Smooth muscle cell (in vitro differentiated cells): ENCODE measurements at regions not wholly inside any gene's neighbourhood (a gene's known extent, or its start where the extent isn't known, plus 50 kb on each side); places are given as distances from the start of the nearest gene placed in this dataset.

Experiments used
- DNase-seq: peaks from one replicate; lab custom pipeline; 2025; ENCODE audit not compliant: unreplicated experiment; lab: John Stamatoyannopoulos, UW
- H2AFZ ChIP-seq: fragments of 200-600 bp; sonication (generic); 2 replicates; pipeline ENCODE4 v1.6.0; 2016; ENCODE audit warnings: antibody characterized with exemption, low read depth, mild to moderate bottlenecking
- H3F3A ChIP-seq: fragments of 200-600 bp; sonication (generic); 2 replicates; pipeline ENCODE4 v1.6.0; 2017; ENCODE audit warnings: antibody characterized with exemption, low read depth
- H3K27ac ChIP-seq: fragments of 200-600 bp; sonication (generic); 2 replicates; pipeline ENCODE4 v1.5.1; 2016; ENCODE audit warnings: low read depth, mild to moderate bottlenecking
- H3K27me3 ChIP-seq: fragments of 200-600 bp; sonication (generic); 2 replicates; pipeline ENCODE4 v1.6.1; 2016; ENCODE audit warnings: low read depth, mild to moderate bottlenecking
- H3K36me3 ChIP-seq: fragments of 200-600 bp; sonication (generic); 2 replicates; pipeline ENCODE4 v1.5.1; 2016; ENCODE audit warnings: low read depth
- H3K4me1 ChIP-seq: fragments of 200-600 bp; sonication (generic); 2 replicates; pipeline ENCODE4 v1.5.1; 2016; ENCODE audit warnings: low read depth
- H3K4me2 ChIP-seq: fragments of 200-600 bp; sonication (generic); 2 replicates; pipeline ENCODE4 v1.6.0; 2016; ENCODE audit warnings: mild to moderate bottlenecking
- H3K4me3 ChIP-seq: fragments of 200-600 bp; sonication (generic); 2 replicates; pipeline ENCODE4 v1.5.1; 2016; ENCODE audit warnings: mild to moderate bottlenecking
- H3K79me2 ChIP-seq: fragments of 200-600 bp; sonication (generic); 2 replicates; pipeline ENCODE4 v1.6.0; 2016; ENCODE audit warnings: low read depth, mild to moderate bottlenecking
- H3K9ac ChIP-seq: fragments of 200-600 bp; sonication (generic); 2 replicates; pipeline ENCODE4 v1.6.0; 2016; ENCODE audit warnings: low read depth
- H3K9me3 ChIP-seq: fragments of 200-600 bp; sonication (generic); replicated peaks from 2 replicates; pipeline ENCODE4 v1.5.1; 2016; ENCODE audit warnings: low read depth
- H4K20me1 ChIP-seq: fragments of 200-600 bp; sonication (generic); 2 replicates; pipeline ENCODE4 v1.6.0; 2016; ENCODE audit warnings: low read depth
- WGBS: methylation state at CpG from one replicate; pipeline ENCODE4 v1.1.7; 2016; ENCODE audit warnings: low lambda C conversion rate; 5-methylcytosine and 5-hydroxymethylcytosine counted together
- TF ChIP-seq, protein P1 (sequence below): fragments of 200-600 bp; sonication (generic); IDR thresholded peaks from 2 replicates; pipeline ENCODE4 v1.5.1; 2017; ENCODE audit warnings: borderline replicate concordance, mild to moderate bottlenecking, antibody characterized with exemption; ENCODE audit not compliant: insufficient read depth, poor library complexity, severe bottlenecking

GRCh38 chr3:65284961-65285360 is 597.2 kb upstream of the ADAMTS9 start:
- TF ChIP-seq, protein P1, sequence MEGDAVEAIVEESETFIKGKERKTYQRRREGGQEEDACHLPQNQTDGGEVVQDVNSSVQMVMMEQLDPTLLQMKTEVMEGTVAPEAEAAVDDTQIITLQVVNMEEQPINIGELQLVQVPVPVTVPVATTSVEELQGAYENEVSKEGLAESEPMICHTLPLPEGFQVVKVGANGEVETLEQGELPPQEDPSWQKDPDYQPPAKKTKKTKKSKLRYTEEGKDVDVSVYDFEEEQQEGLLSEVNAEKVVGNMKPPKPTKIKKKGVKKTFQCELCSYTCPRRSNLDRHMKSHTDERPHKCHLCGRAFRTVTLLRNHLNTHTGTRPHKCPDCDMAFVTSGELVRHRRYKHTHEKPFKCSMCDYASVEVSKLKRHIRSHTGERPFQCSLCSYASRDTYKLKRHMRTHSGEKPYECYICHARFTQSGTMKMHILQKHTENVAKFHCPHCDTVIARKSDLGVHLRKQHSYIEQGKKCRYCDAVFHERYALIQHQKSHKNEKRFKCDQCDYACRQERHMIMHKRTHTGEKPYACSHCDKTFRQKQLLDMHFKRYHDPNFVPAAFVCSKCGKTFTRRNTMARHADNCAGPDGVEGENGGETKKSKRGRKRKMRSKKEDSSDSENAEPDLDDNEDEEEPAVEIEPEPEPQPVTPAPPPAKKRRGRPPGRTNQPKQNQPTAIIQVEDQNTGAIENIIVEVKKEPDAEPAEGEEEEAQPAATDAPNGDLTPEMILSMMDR: no peak
- no peaks in the 10 kb centered on the region for H3K9me3 ChIP-seq

GRCh38 chr3:65284546-65284945 is 596.7 kb upstream of the ADAMTS9 start:
- Histone ChIP-seq H3K27me3 (no peaks in the 10 kb centered on the region), H3F3A (no peaks in the 10 kb centered on the region), H2AFZ (no peak overlapping the region), H3K79me2 (no peaks in the 10 kb centered on the region), H3K4me2 (no peak overlapping the region), H3K9ac (no peak overlapping the region), H4K20me1 (no peaks in the 10 kb centered on the region), H3K9me3 (no peaks in the 10 kb centered on the region), H3K4me3 (no peak overlapping the region), H3K4me1 (no peaks in the 10 kb centered on the region), H3K36me3 (no peaks in the 10 kb centered on the region), H3K27ac (no peak overlapping the region)
- WGBS: 84% methylated on average over 6 of the region's 6 CpGs
- DNase-seq: no peak
- TF ChIP-seq, protein P1: no peak

More at GRCh38 chr3:65284961-65285360, 597.2 kb upstream of the ADAMTS9 start:
- Histone ChIP-seq H3F3A (no peaks in the 10 kb centered on the region), H3K4me1 (no peaks in the 10 kb centered on the region), H4K20me1 (no peaks in the 10 kb centered on the region), H3K4me3 (no peak overlapping the region), H3K27me3 (no peaks in the 10 kb centered on the region), H2AFZ (no peak overlapping the region), H3K9ac (no peak overlapping the region), H3K27ac (no peak overlapping the region), H3K4me2 (no peak overlapping the region), H3K36me3 (no peaks in the 10 kb centered on the region), H3K79me2 (no peaks in the 10 kb centered on the region)
- 53% methylated on average over 1 of the region's 1 CpG for WGBS
- DNase-seq: no peak

- Histone ChIP-seq H3K79me2 (no peaks in the 10 kb centered on the region), H3K36me3 (no peaks in the 10 kb centered on the region), H3K4me3 (no peak overlapping the region), H3K27ac (no peak overlapping the region), H3K4me1 (no peaks in the 10 kb centered on the region), H3K27me3 (no peaks in the 10 kb centered on the region), H3F3A (no peaks in the 10 kb centered on the region), H3K9me3 (no peaks in the 10 kb centered on the region), H2AFZ (no peak overlapping the region), H3K9ac (no peak overlapping the region), H4K20me1 (no peaks in the 10 kb centered on the region), H3K4me2 (no peak overlapping the region)
- 96% methylated on average over 6 of the region's 6 CpGs for WGBS
- TF ChIP-seq, protein P1: no peak
- DNase-seq: no peak
These were observed 591.5 kb upstream of the ADAMTS9 start for GRCh38 chr3:65279225-65279782.

DNA sequence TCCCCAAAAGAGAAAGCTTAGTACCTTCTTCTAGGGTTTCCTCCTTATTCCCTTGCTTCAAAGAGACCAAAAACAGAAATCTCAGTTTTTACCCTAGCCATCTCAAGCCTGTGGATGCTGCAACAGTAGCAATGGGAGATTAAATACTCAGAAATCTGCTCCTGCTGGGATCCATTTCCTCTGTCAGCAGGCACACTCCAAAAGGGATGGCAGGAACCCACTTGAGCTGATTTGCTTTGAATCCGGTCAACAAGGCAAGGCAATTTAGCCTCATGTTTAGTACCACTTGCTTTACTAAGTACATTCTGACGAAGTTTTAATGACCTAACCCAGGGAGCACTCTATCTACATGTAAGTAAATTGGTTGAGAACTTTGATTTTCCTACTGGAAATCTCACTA is 590.0 kb upstream of the ADAMTS9 start:
- no peaks in the 10 kb centered on the region for H3K36me3 ChIP-seq
- 58% methylated on average over 2 of the region's 2 CpGs for WGBS
- no peak overlapping the region for H3K4me3 ChIP-seq
- TF ChIP-seq, protein P1: no peak
- H3K4me2 ChIP-seq: no peak overlapping the region
- H3K79me2 ChIP-seq: no peaks in the 10 kb centered on the region
- no peak for DNase-seq
- H3K9ac ChIP-seq: no peak overlapping the region
- no peak overlapping the region for H2AFZ ChIP-seq
- H3F3A ChIP-seq: no peaks in the 10 kb centered on the region
- H3K4me1 ChIP-seq: no peaks in the 10 kb centered on the region
- no peaks in the 10 kb centered on the region for H4K20me1 ChIP-seq
- no peak overlapping the region for H3K27ac ChIP-seq
- H3K9me3 ChIP-seq: no peaks in the 10 kb centered on the region
- no peaks in the 10 kb centered on the region for H3K27me3 ChIP-seq
